ENCODE measurements at regions not wholly inside any gene's neighbourhood (a gene's known extent, or its start where the extent isn't known, plus 50 kb on each side); places are given as distances from the start of the nearest gene placed in this dataset.

GRCh38 chr14:82067221-82067875 is 533.7 kb upstream of the SEL1L start:
- Histone ChIP-seq H3K36me3 (ENCODE audit: control insufficient read depth, insufficient read depth, low read length) (no peaks in the 10 kb centered on the region), H3K4me3 (replicated peaks; ENCODE audit: low read depth, low read length) (no peak overlapping the region), H3K27me3 (replicated peaks; ENCODE audit: control insufficient read depth, insufficient read depth, low read length) (no peaks in the 10 kb centered on the region)
- no peak for TF ChIP-seq CTCF (IDR thresholded peaks at IDR 0.05; ENCODE audit: insufficient read depth, low read length, poor library complexity, severe bottlenecking)
- DNase-seq (ENCODE audit: extremely low read depth, insufficient read length) = no peak

GRCh38 chr14:82070040-82070439 is 536.4 kb upstream of the SEL1L start:
- TF ChIP-seq CTCF (IDR thresholded peaks at IDR 0.05; ENCODE audit: insufficient read depth, low read length, poor library complexity, severe bottlenecking) = no peak
- Histone ChIP-seq H3K27me3 (replicated peaks; ENCODE audit: control insufficient read depth, insufficient read depth, low read length) (no peaks in the 10 kb centered on the region), H3K36me3 (ENCODE audit: control insufficient read depth, insufficient read depth, low read length) (no peaks in the 10 kb centered on the region), H3K4me3 (replicated peaks; ENCODE audit: low read depth, low read length) (no peak overlapping the region)
- no peak for DNase-seq (ENCODE audit: extremely low read depth, insufficient read length)

GRCh38 chr14:82070753-82071152 is 537.1 kb upstream of the SEL1L start:
- Histone ChIP-seq H3K27me3 (replicated peaks; ENCODE audit: control insufficient read depth, insufficient read depth, low read length) (no peaks in the 10 kb centered on the region), H3K36me3 (ENCODE audit: control insufficient read depth, insufficient read depth, low read length) (no peaks in the 10 kb centered on the region), H3K4me3 (replicated peaks; ENCODE audit: low read depth, low read length) (no peak overlapping the region)
- TF ChIP-seq CTCF (IDR thresholded peaks at IDR 0.05; ENCODE audit: insufficient read depth, low read length, poor library complexity, severe bottlenecking) = no peak
- no peak for DNase-seq (ENCODE audit: extremely low read depth, insufficient read length)

GRCh38 chr14:82073547-82073946 is 539.9 kb upstream of the SEL1L start:
- no peak for TF ChIP-seq CTCF (IDR thresholded peaks at IDR 0.05; ENCODE audit: insufficient read depth, low read length, poor library complexity, severe bottlenecking)
- no peaks in the 10 kb centered on the region for H3K27me3 ChIP-seq (replicated peaks; ENCODE audit: control insufficient read depth, insufficient read depth, low read length)
- no peaks in the 10 kb centered on the region for H3K36me3 ChIP-seq (ENCODE audit: control insufficient read depth, insufficient read depth, low read length)
- no peak overlapping the region for H3K4me3 ChIP-seq (replicated peaks; ENCODE audit: low read depth, low read length)
- no peak for DNase-seq (ENCODE audit: extremely low read depth, insufficient read length)

- no peaks in the 10 kb centered on the region for H3K36me3 ChIP-seq (ENCODE audit: control insufficient read depth, insufficient read depth, low read length)
- H3K4me3 ChIP-seq (replicated peaks; ENCODE audit: low read depth, low read length) = no peak overlapping the region
- no peaks in the 10 kb centered on the region for H3K27me3 ChIP-seq (replicated peaks; ENCODE audit: control insufficient read depth, insufficient read depth, low read length)
- DNase-seq (ENCODE audit: extremely low read depth, insufficient read length) = no peak
- no peak for TF ChIP-seq CTCF (IDR thresholded peaks at IDR 0.05; ENCODE audit: insufficient read depth, low read length, poor library complexity, severe bottlenecking)
These were observed 541.9 kb upstream of the SEL1L start for GRCh38 chr14:82075566-82075965.

GRCh38 chr14:82079553-82079952 is 545.9 kb upstream of the SEL1L start:
- no peaks in the 10 kb centered on the region for H3K27me3 ChIP-seq (replicated peaks; ENCODE audit: control insufficient read depth, insufficient read depth, low read length)
- no peak overlapping the region for H3K4me3 ChIP-seq (replicated peaks; ENCODE audit: low read depth, low read length)
- TF ChIP-seq CTCF (IDR thresholded peaks at IDR 0.05; ENCODE audit: insufficient read depth, low read length, poor library complexity, severe bottlenecking) = no peak
- H3K36me3 ChIP-seq (ENCODE audit: control insufficient read depth, insufficient read depth, low read length) = no peaks in the 10 kb centered on the region
- no peak for DNase-seq (ENCODE audit: extremely low read depth, insufficient read length)
